Brain microvascular endothelial cell (primary cell): ENCODE measurements at regions not wholly inside any gene's neighbourhood (a gene's known extent, or its start where the extent isn't known, plus 50 kb on each side); places are given as distances from the start of the nearest gene placed in this dataset.

Experiments
- DNase-seq: peaks from one replicate; pipeline ENCODE4 v3.0.0-alpha.2; 2020
- H3K27ac ChIP-seq: fragments of 250-450 bp; sonication (Bioruptor Pico); 2 replicates; pipeline ENCODE4 v1.5.1; 2020; ENCODE audit warnings: mild to moderate bottlenecking, moderate library complexity
- H3K27me3 ChIP-seq: fragments of 250-450 bp; sonication (Bioruptor Pico); replicated peaks from 2 replicates; pipeline ENCODE4 v1.5.1; 2020; ENCODE audit warnings: mild to moderate bottlenecking
- H3K36me3 ChIP-seq: fragments of 250-450 bp; sonication (Bioruptor Pico); replicated peaks from 2 replicates; pipeline ENCODE4 v1.5.1; 2020; ENCODE audit warnings: mild to moderate bottlenecking
- H3K4me3 ChIP-seq: 2 replicates; pipeline ENCODE4 v1.5.1; 2011; ENCODE audit warnings: low read depth, mild to moderate bottlenecking, control low read depth, low read length, moderate library complexity
- CTCF ChIP-seq: IDR thresholded peaks from 2 replicates; pipeline ENCODE4 v1.5.1; 2011; ENCODE audit warnings: low read depth, mild to moderate bottlenecking, moderate library complexity, low read length, control low read depth, inconsistent platforms; ENCODE audit errors: missing control alignments
- in situ Hi-C: cut with HindIII; loops from 2 replicates; pipeline ENCODE4 v1.10.0; 2017; ENCODE audit warnings: low sequenced_read_pairs, low pct_ligation_motif_present

- no peaks in the 10 kb centered on the region for H3K27me3 ChIP-seq
- TF ChIP-seq CTCF, result no peak
- H3K36me3 ChIP-seq, result no peaks in the 10 kb centered on the region
- no peak for DNase-seq
- H3K4me3 ChIP-seq, result no peak overlapping the region
- no peak overlapping the region for H3K27ac ChIP-seq
- in situ Hi-C loops, result no loop called here
These were observed 78.9 kb downstream of the UNCX start for GRCh38 chr7:1311406-1312135.

- H3K27me3 ChIP-seq, result no peaks in the 10 kb centered on the region
- no peak overlapping the region for H3K4me3 ChIP-seq
- no peaks in the 10 kb centered on the region for H3K36me3 ChIP-seq
- in situ Hi-C loops, result no loop called here
- no peak for TF ChIP-seq CTCF
- DNase-seq, result no peak
- no peak overlapping the region for H3K27ac ChIP-seq
These were observed 79.7 kb downstream of the UNCX start for GRCh38 chr7:1312136-1313070.

- Histone ChIP-seq H3K36me3 (no peaks in the 10 kb centered on the region), H3K27me3 (no peaks in the 10 kb centered on the region), H3K27ac (no peak overlapping the region), H3K4me3 (no peak overlapping the region)
- in situ Hi-C loops, result no loop called here
- DNase-seq, result no peak
- TF ChIP-seq CTCF, result no peak
These were observed 80.9 kb downstream of the UNCX start for GRCh38 chr7:1313613-1314012.

- Histone ChIP-seq H3K27me3 (no peaks in the 10 kb centered on the region), H3K36me3 (no peaks in the 10 kb centered on the region), H3K27ac (no peak overlapping the region), H3K4me3 (no peak overlapping the region)
- no peak for TF ChIP-seq CTCF
- in situ Hi-C loops, result no loop called here
- no peak for DNase-seq
These were observed 81.6 kb downstream of the UNCX start for GRCh38 chr7:1314021-1314907.

DNA sequence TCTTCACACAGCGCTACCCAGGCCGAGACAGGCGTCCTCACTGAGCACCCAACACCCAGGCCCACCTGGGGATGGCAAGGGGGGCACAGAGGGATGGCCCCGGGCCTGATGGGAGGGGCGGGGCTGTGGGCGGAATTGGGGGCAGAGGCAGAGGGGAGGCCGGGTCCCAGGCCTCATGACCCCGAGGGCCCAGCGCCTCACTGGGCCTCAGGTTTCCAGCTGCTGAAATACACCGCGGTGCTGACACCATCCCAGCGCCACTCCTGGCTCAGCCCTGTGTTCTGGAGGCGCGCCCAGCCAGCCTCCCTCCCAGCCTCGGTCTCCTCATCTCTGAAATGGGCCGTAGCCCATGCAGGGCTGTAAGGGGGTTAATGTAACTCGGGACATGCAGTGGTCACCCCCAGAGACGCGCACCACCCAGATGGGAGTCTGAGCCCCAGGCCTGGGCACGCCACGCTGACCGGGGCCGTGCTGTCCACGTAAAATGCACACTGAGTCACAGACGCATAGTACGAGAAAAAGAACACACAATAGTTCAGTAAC lies 82.3 kb downstream of the UNCX start:
- Histone ChIP-seq H3K36me3 (no peaks in the 10 kb centered on the region), H3K4me3 (no peak overlapping the region), H3K27me3 (no peaks in the 10 kb centered on the region), H3K27ac (no peak overlapping the region)
- DNase-seq, result no peak
- no peak for TF ChIP-seq CTCF
- in situ Hi-C loops, result no loop called here
